ENCODE measurements at regions not wholly inside any gene's neighbourhood (a gene's known extent, or its start where the extent isn't known, plus 50 kb on each side); places are given as distances from the start of the nearest gene placed in this dataset.

DNA sequence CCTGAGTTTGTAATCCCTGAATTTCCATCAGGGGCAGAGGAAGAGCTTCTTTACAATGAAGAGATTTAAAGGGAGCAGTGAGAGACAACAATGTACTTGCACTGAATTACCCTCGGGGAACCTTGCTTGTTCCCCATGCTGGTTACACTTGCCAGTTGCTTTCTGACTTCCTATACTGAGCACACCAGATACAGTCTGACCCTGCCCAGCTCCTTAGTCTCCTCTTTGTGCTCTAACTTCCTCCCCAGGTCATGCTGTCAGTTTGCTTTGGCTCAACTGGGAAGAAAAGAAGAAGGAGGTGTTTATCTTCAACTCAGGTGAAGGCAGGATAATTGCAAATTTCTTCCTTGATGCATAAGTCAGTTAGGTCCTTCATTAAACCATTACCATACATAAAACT lies 658.4 kb downstream of the NYAP2 start:
- H3K36me3 ChIP-seq (ENCODE audit: insufficient read depth) = no peaks in the 10 kb centered on the region
- peak overlapping the region; percentile 44; the same call in 1 of the 2 replicates for H2AFZ ChIP-seq
- peak; percentile 30; the same call in 1 of the 3 replicates for ATAC-seq
- H3K27ac ChIP-seq (ENCODE audit: low read depth) = no peak overlapping the region
- H4K20me1 ChIP-seq (replicated peaks; ENCODE audit: insufficient read depth) = no peaks in the 10 kb centered on the region
- no peak for DNase-seq (ENCODE audit: low spot score)
- H3K79me2 ChIP-seq (replicated peaks; ENCODE audit: insufficient read depth) = no peaks in the 10 kb centered on the region
- no peaks in the 10 kb centered on the region for H3K4me1 ChIP-seq (ENCODE audit: insufficient read depth)
- no peak overlapping the region for H3K27ac Mint-ChIP-seq
- no peaks in the 10 kb centered on the region for H3F3A ChIP-seq (replicated peaks; ENCODE audit: low read depth)
- H3K9me3 Mint-ChIP-seq = no peaks in the 10 kb centered on the region
- H3K4me3 ChIP-seq = no peak overlapping the region
- TF ChIP-seq ZNF331 (CRISPR knock-in tag; IDR thresholded peaks at IDR 0.05; ENCODE audit: low read depth) (no peak), EZH2 (IDR thresholded peaks at IDR 0.05; ENCODE audit: low read depth, unreplicated experiment) (no peak), ZNF114 (CRISPR knock-in tag; IDR thresholded peaks at IDR 0.05) (no peak), JUNB (IDR thresholded peaks at IDR 0.05; ENCODE audit: unreplicated experiment) (no peak), POLR2AphosphoS5 (IDR thresholded peaks at IDR 0.05; ENCODE audit: low read depth) (no peak), EZH2phosphoT487 (IDR thresholded peaks at IDR 0.05; ENCODE audit: unreplicated experiment) (no peak), STAT1 (IDR thresholded peaks at IDR 0.05; ENCODE audit: unreplicated experiment) (no peak), NANOG (IDR thresholded peaks at IDR 0.05; ENCODE audit: borderline replicate concordance) (no peak)
- TF ChIP-seq, protein P1, sequence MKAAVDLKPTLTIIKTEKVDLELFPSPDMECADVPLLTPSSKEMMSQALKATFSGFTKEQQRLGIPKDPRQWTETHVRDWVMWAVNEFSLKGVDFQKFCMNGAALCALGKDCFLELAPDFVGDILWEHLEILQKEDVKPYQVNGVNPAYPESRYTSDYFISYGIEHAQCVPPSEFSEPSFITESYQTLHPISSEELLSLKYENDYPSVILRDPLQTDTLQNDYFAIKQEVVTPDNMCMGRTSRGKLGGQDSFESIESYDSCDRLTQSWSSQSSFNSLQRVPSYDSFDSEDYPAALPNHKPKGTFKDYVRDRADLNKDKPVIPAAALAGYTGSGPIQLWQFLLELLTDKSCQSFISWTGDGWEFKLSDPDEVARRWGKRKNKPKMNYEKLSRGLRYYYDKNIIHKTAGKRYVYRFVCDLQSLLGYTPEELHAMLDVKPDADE (IDR thresholded peaks at IDR 0.05) = no peak
- TF ChIP-seq, protein P2, sequence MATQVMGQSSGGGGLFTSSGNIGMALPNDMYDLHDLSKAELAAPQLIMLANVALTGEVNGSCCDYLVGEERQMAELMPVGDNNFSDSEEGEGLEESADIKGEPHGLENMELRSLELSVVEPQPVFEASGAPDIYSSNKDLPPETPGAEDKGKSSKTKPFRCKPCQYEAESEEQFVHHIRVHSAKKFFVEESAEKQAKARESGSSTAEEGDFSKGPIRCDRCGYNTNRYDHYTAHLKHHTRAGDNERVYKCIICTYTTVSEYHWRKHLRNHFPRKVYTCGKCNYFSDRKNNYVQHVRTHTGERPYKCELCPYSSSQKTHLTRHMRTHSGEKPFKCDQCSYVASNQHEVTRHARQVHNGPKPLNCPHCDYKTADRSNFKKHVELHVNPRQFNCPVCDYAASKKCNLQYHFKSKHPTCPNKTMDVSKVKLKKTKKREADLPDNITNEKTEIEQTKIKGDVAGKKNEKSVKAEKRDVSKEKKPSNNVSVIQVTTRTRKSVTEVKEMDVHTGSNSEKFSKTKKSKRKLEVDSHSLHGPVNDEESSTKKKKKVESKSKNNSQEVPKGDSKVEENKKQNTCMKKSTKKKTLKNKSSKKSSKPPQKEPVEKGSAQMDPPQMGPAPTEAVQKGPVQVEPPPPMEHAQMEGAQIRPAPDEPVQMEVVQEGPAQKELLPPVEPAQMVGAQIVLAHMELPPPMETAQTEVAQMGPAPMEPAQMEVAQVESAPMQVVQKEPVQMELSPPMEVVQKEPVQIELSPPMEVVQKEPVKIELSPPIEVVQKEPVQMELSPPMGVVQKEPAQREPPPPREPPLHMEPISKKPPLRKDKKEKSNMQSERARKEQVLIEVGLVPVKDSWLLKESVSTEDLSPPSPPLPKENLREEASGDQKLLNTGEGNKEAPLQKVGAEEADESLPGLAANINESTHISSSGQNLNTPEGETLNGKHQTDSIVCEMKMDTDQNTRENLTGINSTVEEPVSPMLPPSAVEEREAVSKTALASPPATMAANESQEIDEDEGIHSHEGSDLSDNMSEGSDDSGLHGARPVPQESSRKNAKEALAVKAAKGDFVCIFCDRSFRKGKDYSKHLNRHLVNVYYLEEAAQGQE (IDR thresholded peaks at IDR 0.05; ENCODE audit: unreplicated experiment) = no peak
- TF ChIP-seq, protein P3, sequence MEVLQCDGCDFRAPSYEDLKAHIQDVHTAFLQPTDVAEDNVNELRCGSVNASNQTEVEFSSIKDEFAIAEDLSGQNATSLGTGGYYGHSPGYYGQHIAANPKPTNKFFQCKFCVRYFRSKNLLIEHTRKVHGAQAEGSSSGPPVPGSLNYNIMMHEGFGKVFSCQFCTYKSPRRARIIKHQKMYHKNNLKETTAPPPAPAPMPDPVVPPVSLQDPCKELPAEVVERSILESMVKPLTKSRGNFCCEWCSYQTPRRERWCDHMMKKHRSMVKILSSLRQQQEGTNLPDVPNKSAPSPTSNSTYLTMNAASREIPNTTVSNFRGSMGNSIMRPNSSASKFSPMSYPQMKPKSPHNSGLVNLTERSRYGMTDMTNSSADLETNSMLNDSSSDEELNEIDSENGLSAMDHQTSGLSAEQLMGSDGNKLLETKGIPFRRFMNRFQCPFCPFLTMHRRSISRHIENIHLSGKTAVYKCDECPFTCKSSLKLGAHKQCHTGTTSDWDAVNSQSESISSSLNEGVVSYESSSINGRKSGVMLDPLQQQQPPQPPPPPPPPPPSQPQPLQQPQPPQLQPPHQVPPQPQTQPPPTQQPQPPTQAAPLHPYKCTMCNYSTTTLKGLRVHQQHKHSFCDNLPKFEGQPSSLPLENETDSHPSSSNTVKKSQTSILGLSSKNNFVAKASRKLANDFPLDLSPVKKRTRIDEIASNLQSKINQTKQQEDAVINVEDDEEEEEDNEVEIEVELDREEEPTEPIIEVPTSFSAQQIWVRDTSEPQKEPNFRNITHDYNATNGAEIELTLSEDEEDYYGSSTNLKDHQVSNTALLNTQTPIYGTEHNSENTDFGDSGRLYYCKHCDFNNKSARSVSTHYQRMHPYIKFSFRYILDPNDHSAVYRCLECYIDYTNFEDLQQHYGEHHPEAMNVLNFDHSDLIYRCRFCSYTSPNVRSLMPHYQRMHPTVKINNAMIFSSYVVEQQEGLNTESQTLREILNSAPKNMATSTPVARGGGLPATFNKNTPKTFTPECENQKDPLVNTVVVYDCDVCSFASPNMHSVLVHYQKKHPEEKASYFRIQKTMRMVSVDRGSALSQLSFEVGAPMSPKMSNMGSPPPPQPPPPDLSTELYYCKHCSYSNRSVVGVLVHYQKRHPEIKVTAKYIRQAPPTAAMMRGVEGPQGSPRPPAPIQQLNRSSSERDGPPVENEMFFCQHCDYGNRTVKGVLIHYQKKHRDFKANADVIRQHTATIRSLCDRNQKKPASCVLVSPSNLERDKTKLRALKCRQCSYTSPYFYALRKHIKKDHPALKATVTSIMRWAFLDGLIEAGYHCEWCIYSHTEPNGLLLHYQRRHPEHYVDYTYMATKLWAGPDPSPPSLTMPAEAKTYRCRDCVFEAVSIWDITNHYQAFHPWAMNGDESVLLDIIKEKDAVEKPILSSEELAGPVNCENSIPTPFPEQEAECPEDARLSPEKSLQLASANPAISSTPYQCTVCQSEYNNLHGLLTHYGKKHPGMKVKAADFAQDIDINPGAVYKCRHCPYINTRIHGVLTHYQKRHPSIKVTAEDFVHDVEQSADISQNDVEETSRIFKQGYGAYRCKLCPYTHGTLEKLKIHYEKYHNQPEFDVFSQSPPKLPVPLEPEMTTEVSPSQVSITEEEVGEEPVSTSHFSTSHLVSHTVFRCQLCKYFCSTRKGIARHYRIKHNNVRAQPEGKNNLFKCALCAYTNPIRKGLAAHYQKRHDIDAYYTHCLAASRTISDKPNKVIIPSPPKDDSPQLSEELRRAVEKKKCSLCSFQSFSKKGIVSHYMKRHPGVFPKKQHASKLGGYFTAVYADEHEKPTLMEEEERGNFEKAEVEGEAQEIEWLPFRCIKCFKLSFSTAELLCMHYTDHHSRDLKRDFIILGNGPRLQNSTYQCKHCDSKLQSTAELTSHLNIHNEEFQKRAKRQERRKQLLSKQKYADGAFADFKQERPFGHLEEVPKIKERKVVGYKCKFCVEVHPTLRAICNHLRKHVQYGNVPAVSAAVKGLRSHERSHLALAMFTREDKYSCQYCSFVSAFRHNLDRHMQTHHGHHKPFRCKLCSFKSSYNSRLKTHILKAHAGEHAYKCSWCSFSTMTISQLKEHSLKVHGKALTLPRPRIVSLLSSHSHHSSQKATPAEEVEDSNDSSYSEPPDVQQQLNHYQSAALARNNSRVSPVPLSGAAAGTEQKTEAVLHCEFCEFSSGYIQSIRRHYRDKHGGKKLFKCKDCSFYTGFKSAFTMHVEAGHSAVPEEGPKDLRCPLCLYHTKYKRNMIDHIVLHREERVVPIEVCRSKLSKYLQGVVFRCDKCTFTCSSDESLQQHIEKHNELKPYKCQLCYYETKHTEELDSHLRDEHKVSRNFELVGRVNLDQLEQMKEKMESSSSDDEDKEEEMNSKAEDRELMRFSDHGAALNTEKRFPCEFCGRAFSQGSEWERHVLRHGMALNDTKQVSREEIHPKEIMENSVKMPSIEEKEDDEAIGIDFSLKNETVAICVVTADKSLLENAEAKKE (CRISPR knock-in tag; IDR thresholded peaks at IDR 0.05) = no peak
- TF ChIP-seq, protein P4, sequence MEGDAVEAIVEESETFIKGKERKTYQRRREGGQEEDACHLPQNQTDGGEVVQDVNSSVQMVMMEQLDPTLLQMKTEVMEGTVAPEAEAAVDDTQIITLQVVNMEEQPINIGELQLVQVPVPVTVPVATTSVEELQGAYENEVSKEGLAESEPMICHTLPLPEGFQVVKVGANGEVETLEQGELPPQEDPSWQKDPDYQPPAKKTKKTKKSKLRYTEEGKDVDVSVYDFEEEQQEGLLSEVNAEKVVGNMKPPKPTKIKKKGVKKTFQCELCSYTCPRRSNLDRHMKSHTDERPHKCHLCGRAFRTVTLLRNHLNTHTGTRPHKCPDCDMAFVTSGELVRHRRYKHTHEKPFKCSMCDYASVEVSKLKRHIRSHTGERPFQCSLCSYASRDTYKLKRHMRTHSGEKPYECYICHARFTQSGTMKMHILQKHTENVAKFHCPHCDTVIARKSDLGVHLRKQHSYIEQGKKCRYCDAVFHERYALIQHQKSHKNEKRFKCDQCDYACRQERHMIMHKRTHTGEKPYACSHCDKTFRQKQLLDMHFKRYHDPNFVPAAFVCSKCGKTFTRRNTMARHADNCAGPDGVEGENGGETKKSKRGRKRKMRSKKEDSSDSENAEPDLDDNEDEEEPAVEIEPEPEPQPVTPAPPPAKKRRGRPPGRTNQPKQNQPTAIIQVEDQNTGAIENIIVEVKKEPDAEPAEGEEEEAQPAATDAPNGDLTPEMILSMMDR (conservative IDR thresholded peaks at IDR 0.05; ENCODE audit: low read depth in 2 of 2) = no peak
- no peak overlapping the region for H3K4me2 ChIP-seq
- no peaks in the 10 kb centered on the region; the same call in 1 of the 3 replicates for H3K4me1 Mint-ChIP-seq
- H3K4me3 Mint-ChIP-seq = no peak overlapping the region
- no peaks in the 10 kb centered on the region for H3K27me3 Mint-ChIP-seq (ENCODE audit: insufficient read depth, low read depth, poor library complexity)
- H3K27me3 ChIP-seq (ENCODE audit: insufficient read depth) = no peaks in the 10 kb centered on the region
- H3K9me2 ChIP-seq (ENCODE audit: insufficient read depth) = peaks cover 5% of the 10 kb centered on the region; the same call in 1 of the 2 replicates
- H3K36me3 Mint-ChIP-seq (ENCODE audit: low read depth) = no peaks in the 10 kb centered on the region
